Epithelial cell of proximal tubule (primary cell): ENCODE measurements at regions not wholly inside any gene's neighbourhood (a gene's known extent, or its start where the extent isn't known, plus 50 kb on each side); places are given as distances from the start of the nearest gene placed in this dataset.

Experiments used
- DNase-seq: peaks from one replicate; pipeline ENCODE4 v3.0.0-alpha.2; 2011; ENCODE audit warnings: low read depth
- H3K4me3 ChIP-seq: 2 replicates; pipeline ENCODE4 v1.5.1; 2011; ENCODE audit warnings: low read depth, mild to moderate bottlenecking, low read length
- TF ChIP-seq, protein P1 (sequence below): conservative IDR thresholded peaks from 2 replicates; pipeline ENCODE4 v1.5.1; 2012; ENCODE audit warnings: low read depth, mild to moderate bottlenecking, low read length

DNA sequence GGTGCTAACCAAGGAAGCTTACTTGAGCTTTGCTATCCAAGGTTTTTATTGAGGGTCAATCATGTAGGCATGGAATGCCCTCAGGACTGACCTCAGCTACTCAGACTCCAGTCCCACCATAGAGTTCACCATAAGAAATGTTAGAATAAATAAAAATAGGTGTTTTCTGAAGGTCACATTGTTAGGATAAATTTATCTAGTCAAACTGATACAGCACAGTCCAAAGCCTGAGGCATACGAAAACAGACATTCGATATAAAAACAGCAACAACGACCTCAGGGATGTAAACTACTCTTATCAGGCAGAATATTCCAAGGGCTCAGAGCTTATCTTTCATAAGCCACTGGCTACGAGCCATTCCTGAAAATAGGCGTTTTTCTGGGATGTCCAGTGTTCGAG is 690.6 kb downstream of the MCTP2 start:
- DNase-seq, result no peak
- no peak overlapping the region for H3K4me3 ChIP-seq
- TF ChIP-seq, protein P1, sequence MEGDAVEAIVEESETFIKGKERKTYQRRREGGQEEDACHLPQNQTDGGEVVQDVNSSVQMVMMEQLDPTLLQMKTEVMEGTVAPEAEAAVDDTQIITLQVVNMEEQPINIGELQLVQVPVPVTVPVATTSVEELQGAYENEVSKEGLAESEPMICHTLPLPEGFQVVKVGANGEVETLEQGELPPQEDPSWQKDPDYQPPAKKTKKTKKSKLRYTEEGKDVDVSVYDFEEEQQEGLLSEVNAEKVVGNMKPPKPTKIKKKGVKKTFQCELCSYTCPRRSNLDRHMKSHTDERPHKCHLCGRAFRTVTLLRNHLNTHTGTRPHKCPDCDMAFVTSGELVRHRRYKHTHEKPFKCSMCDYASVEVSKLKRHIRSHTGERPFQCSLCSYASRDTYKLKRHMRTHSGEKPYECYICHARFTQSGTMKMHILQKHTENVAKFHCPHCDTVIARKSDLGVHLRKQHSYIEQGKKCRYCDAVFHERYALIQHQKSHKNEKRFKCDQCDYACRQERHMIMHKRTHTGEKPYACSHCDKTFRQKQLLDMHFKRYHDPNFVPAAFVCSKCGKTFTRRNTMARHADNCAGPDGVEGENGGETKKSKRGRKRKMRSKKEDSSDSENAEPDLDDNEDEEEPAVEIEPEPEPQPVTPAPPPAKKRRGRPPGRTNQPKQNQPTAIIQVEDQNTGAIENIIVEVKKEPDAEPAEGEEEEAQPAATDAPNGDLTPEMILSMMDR, result no peak

DNA sequence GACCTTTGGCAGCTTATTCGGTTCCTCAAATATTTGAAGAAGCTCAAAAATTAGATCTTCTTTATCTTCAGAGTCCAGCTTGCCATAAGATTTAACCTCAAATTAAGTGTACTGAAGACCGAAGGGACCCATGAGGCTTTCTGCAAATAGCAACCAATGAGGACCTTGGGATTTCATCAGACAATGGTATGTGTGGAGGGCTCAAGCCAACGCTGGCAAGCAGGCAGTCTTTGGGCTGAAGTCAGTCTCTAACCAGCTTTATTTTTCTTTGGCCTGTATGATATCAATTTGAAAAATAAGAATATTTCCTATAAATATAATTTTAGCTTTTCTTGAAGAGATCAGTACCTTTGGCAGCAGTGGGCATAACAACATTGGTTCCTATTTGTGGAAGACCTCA is 692.7 kb downstream of the MCTP2 start:
- TF ChIP-seq, protein P1, result no peak
- H3K4me3 ChIP-seq, result no peak overlapping the region

DNA sequence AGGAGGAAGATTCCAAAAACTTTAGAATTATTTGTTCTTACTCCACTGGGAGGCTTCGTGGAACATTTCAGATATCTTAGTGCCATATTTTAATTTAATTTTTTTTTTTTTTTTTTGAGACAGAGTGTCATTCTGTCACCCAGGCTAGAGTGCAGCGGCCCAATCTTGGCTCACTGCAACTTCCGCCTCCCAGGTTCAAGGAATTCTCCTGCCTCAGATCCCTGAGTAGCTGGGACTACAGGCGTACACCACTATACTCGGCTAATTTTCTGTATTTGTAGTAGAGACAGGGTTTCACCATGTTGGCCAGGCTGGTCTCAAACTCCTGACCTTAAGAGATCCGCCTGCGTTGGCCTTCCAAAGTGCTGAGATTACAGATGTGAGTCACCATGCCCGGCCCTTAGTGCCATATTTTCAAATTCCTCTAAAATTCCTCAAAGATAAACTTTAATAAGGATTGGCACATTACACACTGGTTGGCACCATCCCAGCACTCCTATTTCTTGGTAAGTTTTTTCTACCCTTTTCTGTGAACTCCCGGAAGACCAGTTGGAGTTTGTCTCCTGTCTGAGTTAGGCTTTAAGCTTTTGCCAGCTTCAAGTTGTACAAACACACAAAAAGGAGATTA is 693.7 kb downstream of the MCTP2 start:
- TF ChIP-seq, protein P1, result no peak
- no peak for DNase-seq
- no peak overlapping the region for H3K4me3 ChIP-seq

More for the DNA sequence above, 692.7 kb downstream of the MCTP2 start:
- no peak for DNase-seq

DNA sequence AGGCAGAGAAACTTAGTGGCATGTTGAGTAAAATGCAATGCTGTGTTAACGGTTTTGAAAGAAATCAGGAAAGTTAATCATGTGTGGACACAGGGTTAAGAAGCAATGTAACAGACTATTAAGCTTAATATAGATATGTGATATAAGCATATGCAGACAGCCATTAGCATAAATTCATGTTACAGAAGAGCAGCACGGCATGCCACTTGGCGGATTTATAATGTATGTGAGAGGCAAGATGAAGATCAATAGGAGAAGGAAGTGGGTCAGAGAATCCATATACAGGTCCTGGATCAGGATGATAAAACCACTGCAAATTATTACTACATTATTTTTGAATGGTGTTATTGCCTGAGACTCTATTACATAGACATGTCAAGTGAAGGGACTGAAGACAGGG is 694.3 kb downstream of the MCTP2 start:
- TF ChIP-seq, protein P1, result no peak
- H3K4me3 ChIP-seq, result no peak overlapping the region
- no peak for DNase-seq

DNA sequence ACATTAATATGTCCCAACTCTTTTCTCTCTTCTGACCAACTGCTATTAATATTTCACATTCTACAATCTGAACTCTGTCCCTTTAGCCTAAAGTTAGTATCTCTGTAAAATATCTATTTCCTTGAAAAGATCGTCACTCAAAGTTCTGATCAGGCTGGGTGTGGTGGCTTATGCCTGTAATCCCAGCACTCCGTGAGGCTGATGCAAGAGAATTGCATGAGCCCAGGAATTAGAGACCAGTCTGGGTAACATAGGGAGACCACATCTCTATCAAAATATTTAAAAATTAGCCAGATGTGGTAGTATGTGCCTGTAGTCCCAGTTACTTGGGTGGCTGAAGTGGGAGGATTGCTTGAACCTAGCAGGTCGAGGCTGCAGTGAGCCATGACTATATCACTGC is 695.6 kb downstream of the MCTP2 start:
- no peak for DNase-seq
- TF ChIP-seq, protein P1, result no peak

DNA sequence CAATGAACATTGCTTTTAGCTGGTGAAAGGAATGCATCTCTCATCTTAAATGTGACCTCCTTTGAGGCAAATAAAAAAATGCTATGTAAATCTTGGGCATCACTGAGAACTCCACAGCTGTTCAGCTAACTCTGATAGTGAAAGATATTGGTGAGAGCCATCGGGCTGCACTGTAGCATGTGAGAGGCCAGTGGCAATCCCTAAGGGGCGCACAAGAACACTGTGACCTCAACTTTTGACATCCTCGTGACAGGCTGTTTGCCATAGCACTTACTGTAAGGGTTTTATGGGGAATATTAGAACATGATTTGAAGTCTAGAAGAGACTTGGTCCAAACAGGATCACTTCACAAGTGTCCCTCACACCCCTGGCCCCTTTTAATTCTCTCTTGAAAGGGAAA is 697.9 kb downstream of the MCTP2 start:
- no peak for DNase-seq
- TF ChIP-seq, protein P1, result no peak

More for the DNA sequence above, 695.6 kb downstream of the MCTP2 start:
- no peak overlapping the region for H3K4me3 ChIP-seq

DNA sequence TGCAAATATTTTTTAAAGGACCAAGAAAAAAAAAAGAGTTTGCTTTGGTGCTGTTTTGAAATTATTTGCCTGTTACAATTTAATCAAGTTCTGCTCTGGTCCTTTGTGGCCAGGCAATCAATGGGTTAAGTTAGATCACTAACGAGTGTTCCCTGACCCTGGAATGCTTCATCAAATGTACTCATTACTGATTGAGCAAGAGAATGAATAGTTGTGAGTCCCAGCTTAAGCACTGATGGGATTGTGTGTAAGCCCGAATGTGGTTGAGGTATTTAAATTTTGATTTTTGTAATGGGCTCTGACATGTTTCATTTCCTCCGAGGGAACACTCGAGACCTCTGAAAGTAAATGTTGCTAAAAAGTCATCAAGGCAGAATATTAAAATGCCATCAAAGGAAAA is 699.1 kb downstream of the MCTP2 start:
- TF ChIP-seq, protein P1, result no peak
- peak overlapping the region; percentile 3 for H3K4me3 ChIP-seq
- no peak for DNase-seq

More for the DNA sequence above, 697.9 kb downstream of the MCTP2 start:
- H3K4me3 ChIP-seq, result no peak overlapping the region
